Activated naive CD4-positive, alpha-beta T cell treated with anti-CD3 and anti-CD28 coated beads for 36 hours (primary cell): ENCODE measurements at regions not wholly inside any gene's neighbourhood (a gene's known extent, or its start where the extent isn't known, plus 50 kb on each side); places are given as distances from the start of the nearest gene placed in this dataset.
"Not testable (repeated sequence)": the region's sequence is repeated elsewhere in the genome, so short reads cannot be mapped to it uniquely, and the experiment has no call there.

Experiments used
- CTCF ChIA-PET: fragments of 350-600 bp; sonication (Branson Sonifier 250); formaldehyde crosslinking; loops from one replicate; lab custom pipeline; 2021; ENCODE audit warnings: antibody characterized with exemption; lab: Charles Lee
- DNase-seq: peaks from one replicate; pipeline ENCODE4 v3.0.0-alpha.2; 2020
- H3K27ac Mint-ChIP-seq: one replicate; pipeline ENCODE4 v1.8.0; 2021; ENCODE audit warnings: mild to moderate bottlenecking, mixed read lengths
- H3K27me3 Mint-ChIP-seq: one replicate; pipeline ENCODE4 v1.8.0; 2021; ENCODE audit warnings: low read depth, mixed read lengths
- H3K36me3 Mint-ChIP-seq: one replicate; pipeline ENCODE4 v1.8.0; 2021; ENCODE audit warnings: low read depth, mixed read lengths
- H3K4me1 Mint-ChIP-seq: one replicate; pipeline ENCODE4 v1.8.0; 2021; ENCODE audit warnings: low read depth, mixed read lengths
- H3K4me3 Mint-ChIP-seq: one replicate; pipeline ENCODE4 v1.8.0; 2021; ENCODE audit warnings: mild to moderate bottlenecking, moderate library complexity, mixed read lengths
- H3K9me3 Mint-ChIP-seq: one replicate; pipeline ENCODE4 v1.8.0; 2021; ENCODE audit warnings: mixed read lengths
- intact Hi-C: fragments of 100-400 bp; cut with micrococcal nuclease; formaldehyde crosslinking; loops from one replicate; pipeline ENCODE4 v1.15.1; 2023

- Mint-ChIP-seq H3K4me1 (no peaks in the 10 kb centered on the region), H3K4me3 (no peak overlapping the region), H3K9me3 (no peaks in the 10 kb centered on the region), H3K27me3 (peaks cover 10% of the 10 kb centered on the region), H3K27ac (no peak overlapping the region), H3K36me3 (no peaks in the 10 kb centered on the region)
- intact Hi-C loops, result no loop called here
- CTCF ChIA-PET, result no interaction called here
- no peak for DNase-seq
Measured at GRCh38 chr11:130555251-130555841, 106.9 kb downstream of the ADAMTS15 start.

GRCh38 chr11:130560000-130560780 lies 111.7 kb downstream of the ADAMTS15 start:
- H3K9me3 Mint-ChIP-seq, result no peaks in the 10 kb centered on the region
- H3K4me1 Mint-ChIP-seq, result no peaks in the 10 kb centered on the region
- intact Hi-C loops, result no loop called here
- no peaks in the 10 kb centered on the region for H3K36me3 Mint-ChIP-seq
- H3K4me3 Mint-ChIP-seq, result no peak overlapping the region
- H3K27me3 Mint-ChIP-seq, result peaks cover 5% of the 10 kb centered on the region
- CTCF ChIA-PET, result no interaction called here
- H3K27ac Mint-ChIP-seq, result no peak overlapping the region
- no peak for DNase-seq

GRCh38 chr11:130560781-130561109 lies 112.3 kb downstream of the ADAMTS15 start:
- Mint-ChIP-seq H3K36me3 (no peaks in the 10 kb centered on the region), H3K27me3 (peaks cover 5% of the 10 kb centered on the region)
- intact Hi-C loops, result no loop called here

GRCh38 chr11:130561441-130561881 lies 113.0 kb downstream of the ADAMTS15 start:
- no peak for DNase-seq
- Mint-ChIP-seq H3K36me3 (no peaks in the 10 kb centered on the region), H3K4me1 (no peaks in the 10 kb centered on the region), H3K4me3 (no peak overlapping the region), H3K9me3 (no peaks in the 10 kb centered on the region), H3K27me3 (peaks cover 3% of the 10 kb centered on the region), H3K27ac (no peak overlapping the region)
- CTCF ChIA-PET, result no interaction called here
- intact Hi-C loops, result no loop called here

More at GRCh38 chr11:130560781-130561109, 112.3 kb downstream of the ADAMTS15 start:
- Mint-ChIP-seq H3K9me3 (no peaks in the 10 kb centered on the region), H3K4me1 (no peaks in the 10 kb centered on the region), H3K27ac (no peak overlapping the region), H3K4me3 (no peak overlapping the region)
- CTCF ChIA-PET, result no interaction called here
- no peak for DNase-seq

GRCh38 chr11:130562549-130562948 lies 114.1 kb downstream of the ADAMTS15 start:
- no peak for DNase-seq
- Mint-ChIP-seq H3K27me3 (peaks cover 3% of the 10 kb centered on the region), H3K9me3 (no peaks in the 10 kb centered on the region), H3K4me3 (no peak overlapping the region), H3K36me3 (no peaks in the 10 kb centered on the region), H3K4me1 (no peaks in the 10 kb centered on the region), H3K27ac (no peak overlapping the region)
- CTCF ChIA-PET, result no interaction called here
- intact Hi-C loops, result no loop called here

- not testable (repeated sequence) for DNase-seq
Measured at GRCh38 chr11:130566360-130566759, 117.9 kb downstream of the ADAMTS15 start.

GRCh38 chr11:130571519-130571918 lies 123.1 kb downstream of the ADAMTS15 start:
- peaks cover 3% of the 10 kb centered on the region for H3K27me3 Mint-ChIP-seq
- intact Hi-C loops, result no loop called here
- H3K9me3 Mint-ChIP-seq, result no peaks in the 10 kb centered on the region
- no peaks in the 10 kb centered on the region for H3K4me1 Mint-ChIP-seq
- no peak for DNase-seq
- CTCF ChIA-PET, result interaction anchor here (1.3 kb wide), 1 partner anchor 291 kb away, joined by 5 read pairs; no protein-coding TSS in a partner anchor
- no peak overlapping the region for H3K4me3 Mint-ChIP-seq
- no peak overlapping the region for H3K27ac Mint-ChIP-seq
- H3K36me3 Mint-ChIP-seq, result no peaks in the 10 kb centered on the region

More at GRCh38 chr11:130566360-130566759, 117.9 kb downstream of the ADAMTS15 start:
- H3K36me3 Mint-ChIP-seq, CTCF ChIA-PET, H3K27ac Mint-ChIP-seq, H3K4me3 Mint-ChIP-seq, intact Hi-C loops, H3K9me3 Mint-ChIP-seq, H3K27me3 Mint-ChIP-seq, H3K4me1 Mint-ChIP-seq: not testable (repeated sequence)

- DNase-seq, result no peak
- no peaks in the 10 kb centered on the region for H3K4me1 Mint-ChIP-seq
- no peaks in the 10 kb centered on the region for H3K36me3 Mint-ChIP-seq
- no peaks in the 10 kb centered on the region for H3K9me3 Mint-ChIP-seq
- no peak overlapping the region for H3K4me3 Mint-ChIP-seq
- peaks cover 3% of the 10 kb centered on the region for H3K27me3 Mint-ChIP-seq
- intact Hi-C loops, result no loop called here
- CTCF ChIA-PET, result interaction anchor here (1.3 kb wide), 1 partner anchor 290 kb away, joined by 5 read pairs; no protein-coding TSS in a partner anchor
- H3K27ac Mint-ChIP-seq, result no peak overlapping the region
Measured at GRCh38 chr11:130571947-130572584, 123.6 kb downstream of the ADAMTS15 start.

GRCh38 chr11:130573767-130574166 lies 125.3 kb downstream of the ADAMTS15 start:
- H3K27me3 Mint-ChIP-seq, result peaks cover 3% of the 10 kb centered on the region
- no peak overlapping the region for H3K4me3 Mint-ChIP-seq
- intact Hi-C loops, result no loop called here
- H3K4me1 Mint-ChIP-seq, result no peaks in the 10 kb centered on the region
- CTCF ChIA-PET, result no interaction called here
- DNase-seq, result no peak
- no peaks in the 10 kb centered on the region for H3K9me3 Mint-ChIP-seq
- H3K36me3 Mint-ChIP-seq, result no peaks in the 10 kb centered on the region
- no peak overlapping the region for H3K27ac Mint-ChIP-seq

- no peaks in the 10 kb centered on the region for H3K9me3 Mint-ChIP-seq
- H3K4me1 Mint-ChIP-seq, result no peaks in the 10 kb centered on the region
- H3K27ac Mint-ChIP-seq, result no peak overlapping the region
- peaks cover 3% of the 10 kb centered on the region for H3K27me3 Mint-ChIP-seq
- intact Hi-C loops, result no loop called here
- no peak for DNase-seq
- H3K4me3 Mint-ChIP-seq, result no peak overlapping the region
- CTCF ChIA-PET, result no interaction called here
- H3K36me3 Mint-ChIP-seq, result no peaks in the 10 kb centered on the region
Measured at GRCh38 chr11:130574740-130575139, 126.3 kb downstream of the ADAMTS15 start.

GRCh38 chr11:130576146-130576545 lies 127.7 kb downstream of the ADAMTS15 start:
- intact Hi-C loops, result no loop called here
- Mint-ChIP-seq H3K9me3 (no peaks in the 10 kb centered on the region), H3K27ac (no peak overlapping the region), H3K4me3 (no peak overlapping the region), H3K36me3 (no peaks in the 10 kb centered on the region), H3K27me3 (peaks cover 3% of the 10 kb centered on the region), H3K4me1 (no peaks in the 10 kb centered on the region)
- CTCF ChIA-PET, result no interaction called here
- DNase-seq, result no peak

GRCh38 chr11:130578738-130579368 lies 130.4 kb downstream of the ADAMTS15 start:
- CTCF ChIA-PET, result no interaction called here
- no peaks in the 10 kb centered on the region for H3K4me1 Mint-ChIP-seq
- intact Hi-C loops, result no loop called here

More at GRCh38 chr11:130578738-130579368, 130.4 kb downstream of the ADAMTS15 start:
- Mint-ChIP-seq H3K36me3 (no peaks in the 10 kb centered on the region), H3K27me3 (peaks cover 5% of the 10 kb centered on the region), H3K4me3 (no peak overlapping the region), H3K27ac (no peak overlapping the region), H3K9me3 (no peaks in the 10 kb centered on the region)
- DNase-seq, result no peak
